Sigmoid colon (tissue), 6 donors: ENCODE measurements at regions not wholly inside any gene's neighbourhood (a gene's known extent, or its start where the extent isn't known, plus 50 kb on each side); places are given as distances from the start of the nearest gene placed in this dataset.

Experiments used
- DNase-seq: peaks from one replicate; pipeline ENCODE4 v3.0.0-alpha.2; 2019
- H3K27ac ChIP-seq, 4 donors: fragments of 200-600 bp; sonication (generic); one replicate each; pipeline ENCODE4 v1.5.1; 2016 to 2019; ENCODE audit warnings: mild to moderate bottlenecking in 1 of 4
- H3K27me3 ChIP-seq, 3 donors: fragments of 200-600 bp; sonication (generic); one replicate each; pipeline ENCODE4 v1.5.1; 2019; ENCODE audit warnings: mild to moderate bottlenecking in 1 of 3
- H3K36me3 ChIP-seq, 4 donors: fragments of 200-600 bp; sonication (generic); one replicate each; pipeline ENCODE4 v1.5.1; 2016 to 2019
- H3K4me1 ChIP-seq, 4 donors: fragments of 200-600 bp; sonication (generic); one replicate each; pipeline ENCODE4 v1.5.1; 2017 to 2019
- H3K4me3 ChIP-seq, 4 donors: fragments of 200-600 bp; sonication (generic); one replicate each; pipeline ENCODE4 v1.5.1; 2017 to 2019; ENCODE audit warnings: mild to moderate bottlenecking in 2 of 4, moderate library complexity in 1 of 4
- H3K9me3 ChIP-seq, 4 donors: fragments of 200-600 bp in 3 of 4; sonication (generic) in 3 of 4; one replicate each; pipeline versions ENCODE4 v1.5.1 to v1.6.1; 2013 to 2019
- CTCF ChIP-seq, 4 experiments: fragments of 450-650 bp in 3 of 4; fragments of 200-600 bp in 1 of 4; IDR thresholded peaks; one replicate each; pipeline ENCODE4 v1.5.1; 2016 to 2019; ENCODE audit warnings: antibody characterized with exemption in 4 of 4, mild to moderate bottlenecking in 3 of 4, moderate library complexity in 2 of 4
- EP300 ChIP-seq, 4 donors: sonication (generic); formaldehyde crosslinking; IDR thresholded peaks; one replicate each; pipeline ENCODE4 v1.6.1; 2017; ENCODE audit warnings: antibody characterized with exemption in 4 of 4
- POLR2A ChIP-seq, 2 donors: fragments of 450-650 bp; IDR thresholded peaks; one replicate each; pipeline ENCODE4 v1.6.1; 2016; ENCODE audit warnings: antibody characterized with exemption in 2 of 2, mild to moderate bottlenecking in 2 of 2, moderate library complexity in 2 of 2
- POLR2AphosphoS5 ChIP-seq, 4 donors: sonication (generic); formaldehyde crosslinking; IDR thresholded peaks; one replicate each; pipeline ENCODE4 v1.6.1; 2017; ENCODE audit warnings: antibody characterized with exemption in 4 of 4
- WGBS, 2 donors: extraction: QIAGEN DNeasy Blood & Tissue Kit; methylation state at CpG; one replicate each; pipeline ENCODE4 v1.1.7; 2013; 5-methylcytosine and 5-hydroxymethylcytosine counted together
- intact Hi-C: fragments of 100-400 bp; cut with DNase I; formaldehyde crosslinking; loops from one replicate; pipeline ENCODE4 v1.15.1; 2023
- donor health status: healthy with polysubstance abuse.
- donor health status: healthy.

- H3K36me3 ChIP-seq, result peaks cover 0 to 5% (median 0%) of the 10 kb centered on the region in 4 donors
- intact Hi-C loops, result no loop called here
- TF ChIP-seq POLR2A (IDR thresholded peaks at IDR 0.05), result no peak
- no peak overlapping the region for H3K27ac ChIP-seq
- H3K27me3 ChIP-seq, result no peaks in the 10 kb centered on the region
- H3K4me3 ChIP-seq, result no peak overlapping the region
- no peak for DNase-seq
- WGBS, 2 donors, result 31 to 80% methylated on average over 3 of the region's 3 CpGs
- H3K4me1 ChIP-seq, result peaks cover 0 to 17% (median 9%) of the 10 kb centered on the region in 4 donors
- peaks cover 0 to 2% (median 0%) of the 10 kb centered on the region in 4 donors for H3K9me3 ChIP-seq
These were observed 410.9 kb downstream of the UTRN start for GRCh38 chr6:144695858-144696533.

- intact Hi-C loops, result no loop called here
- peak in 1 of 4 donors; percentile 13 for TF ChIP-seq POLR2AphosphoS5 (IDR thresholded peaks at IDR 0.05)
- TF ChIP-seq POLR2A (IDR thresholded peaks at IDR 0.05), result no peak
- no peaks in the 10 kb centered on the region for H3K27me3 ChIP-seq
- H3K27ac ChIP-seq, result peak overlapping the region in 1 of 4 donors; percentile 31
- DNase-seq, result no peak
- peaks cover 0 to 9% (median 0%) of the 10 kb centered on the region in 4 donors for H3K36me3 ChIP-seq
- 14 to 50% methylated on average over 2 of the region's 2 CpGs for WGBS, 2 donors
- no peak overlapping the region for H3K4me3 ChIP-seq
- peaks cover 0 to 17% (median 9%) of the 10 kb centered on the region in 4 donors for H3K4me1 ChIP-seq
- peaks cover 0 to 2% (median 0%) of the 10 kb centered on the region in 4 donors for H3K9me3 ChIP-seq
These were observed 411.7 kb downstream of the UTRN start for GRCh38 chr6:144696610-144697368.

- Histone ChIP-seq H3K36me3 (peaks cover 0 to 9% (median 0%) of the 10 kb centered on the region in 4 donors), H3K4me1 (peaks cover 0 to 17% (median 9%) of the 10 kb centered on the region in 4 donors), H3K27ac (peak overlapping the region in 1 of 4 donors; percentile 31), H3K4me3 (no peak overlapping the region), H3K9me3 (no peaks in the 10 kb centered on the region), H3K27me3 (no peaks in the 10 kb centered on the region)
- intact Hi-C loops, result no loop called here
- TF ChIP-seq POLR2AphosphoS5 (IDR thresholded peaks at IDR 0.05), result peak in 1 of 4 donors; percentile 23
- TF ChIP-seq CTCF (IDR thresholded peaks at IDR 0.05), result no peak
- DNase-seq, result no peak
- WGBS, 2 donors, result 23 to 61% methylated on average over 2 of the region's 2 CpGs
These were observed 412.2 kb downstream of the UTRN start for GRCh38 chr6:144697369-144697760.

GRCh38 chr6:144697801-144698200, 412.7 kb downstream of the UTRN start:
- H3K4me3 ChIP-seq, result no peak overlapping the region
- WGBS, 2 donors, result 20 to 67% methylated on average over 3 of the region's 3 CpGs
- H3K9me3 ChIP-seq, result no peaks in the 10 kb centered on the region
- no peak overlapping the region for H3K27ac ChIP-seq
- peaks cover 0 to 17% (median 9%) of the 10 kb centered on the region in 4 donors for H3K4me1 ChIP-seq
- no peak for TF ChIP-seq CTCF (IDR thresholded peaks at IDR 0.05)
- no peak for TF ChIP-seq EP300 (IDR thresholded peaks at IDR 0.05)
- TF ChIP-seq POLR2AphosphoS5 (IDR thresholded peaks at IDR 0.05), result no peak
- no peak for TF ChIP-seq POLR2A (IDR thresholded peaks at IDR 0.05)
- intact Hi-C loops, result no loop called here
- H3K36me3 ChIP-seq, result peaks cover 0 to 9% (median 0%) of the 10 kb centered on the region in 4 donors
- H3K27me3 ChIP-seq, result no peaks in the 10 kb centered on the region
- DNase-seq, result no peak

- peaks cover 0 to 9% (median 0%) of the 10 kb centered on the region in 4 donors for H3K36me3 ChIP-seq
- TF ChIP-seq POLR2A (IDR thresholded peaks at IDR 0.05) (no peak), POLR2AphosphoS5 (IDR thresholded peaks at IDR 0.05) (no peak), CTCF (IDR thresholded peaks at IDR 0.05) (no peak), EP300 (IDR thresholded peaks at IDR 0.05) (no peak)
- no peaks in the 10 kb centered on the region for H3K27me3 ChIP-seq
- H3K4me1 ChIP-seq, result peaks cover 0 to under 1% (median 0%) of the 10 kb centered on the region in 4 donors
- 100% methylated on average over 1 of the region's 1 CpG for WGBS, 2 donors
- no peaks in the 10 kb centered on the region for H3K9me3 ChIP-seq
- DNase-seq, result no peak
- intact Hi-C loops, result no loop called here
- no peak overlapping the region for H3K27ac ChIP-seq
- no peak overlapping the region for H3K4me3 ChIP-seq
These were observed 417.6 kb downstream of the UTRN start for GRCh38 chr6:144702781-144703180.
